BLaER1 treated with 17β-estradiol and CSF1 and Interleukin-3, amounts not matched to agents 10 nM and 100 nM (cell line): ENCODE measurements at regions not wholly inside any gene's neighbourhood (a gene's known extent, or its start where the extent isn't known, plus 50 kb on each side); places are given as distances from the start of the nearest gene placed in this dataset.

Experiments
- H3K27ac ChIP-seq, 11 experiments: shearing (Covaris generic); formaldehyde crosslinking; 2 replicates each; pipeline ENCODE4 v1.8.1; 2022
- H3K27me3 ChIP-seq, 11 experiments: shearing (Covaris generic); formaldehyde crosslinking; 2 replicates each; pipeline ENCODE4 v1.8.1; 2022
- H3K36me3 ChIP-seq, 11 experiments: shearing (Covaris generic); formaldehyde crosslinking; 2 replicates each; pipeline ENCODE4 v1.8.1; 2022
- H3K4me1 ChIP-seq, 10 experiments: shearing (Covaris generic); formaldehyde crosslinking; 2 replicates each; pipeline ENCODE4 v1.8.1; 2022
- H3K4me2 ChIP-seq, 11 experiments: shearing (Covaris generic); formaldehyde crosslinking; 2 replicates each; pipeline ENCODE4 v1.8.1; 2022
- H3K4me3 ChIP-seq, 10 experiments: shearing (Covaris generic); formaldehyde crosslinking; 2 replicates each; pipeline ENCODE4 v1.8.1; 2022
- H3K9ac ChIP-seq, 11 experiments: shearing (Covaris generic); formaldehyde crosslinking; 2 replicates each; pipeline ENCODE4 v1.8.1; 2022
- H3K9me3 ChIP-seq, 11 experiments: shearing (Covaris generic); formaldehyde crosslinking; replicated peaks in 1 of 11; 2 replicates each; pipeline ENCODE4 v1.8.1; 2022
- H4K20me1 ChIP-seq, 11 experiments: shearing (Covaris generic); formaldehyde crosslinking; 2 replicates each; pipeline ENCODE4 v1.8.1; 2022
- Cebpa-rat ChIP-seq, 11 experiments: shearing (Covaris generic); IDR thresholded peaks; 2 replicates each; pipeline ENCODE4 v1.8.1; 2022

GRCh38 chr5:118733394-118733793, 255.0 kb downstream of the DTWD2 start:
- H3K4me3 ChIP-seq, result no peak overlapping the region
- H3K36me3 ChIP-seq, result no peaks in the 10 kb centered on the region
- TF ChIP-seq Cebpa-rat (IDR thresholded peaks at IDR 0.05), result no peak
- no peak overlapping the region for H3K4me2 ChIP-seq
- H3K9me3 ChIP-seq, result peaks cover 7 to 31% (median 15%) of the 10 kb centered on the region in 11 experiments; a peak in 17 of 22 replicates
- H4K20me1 ChIP-seq, result no peaks in the 10 kb centered on the region
- no peak overlapping the region for H3K27ac ChIP-seq
- no peaks in the 10 kb centered on the region for H3K4me1 ChIP-seq
- H3K9ac ChIP-seq, result no peak overlapping the region
- no peaks in the 10 kb centered on the region for H3K27me3 ChIP-seq

GRCh38 chr5:118728191-118728590, 260.2 kb downstream of the DTWD2 start:
- H3K4me2 ChIP-seq, result no peak overlapping the region

GRCh38 chr5:118726891-118727290, 261.5 kb downstream of the DTWD2 start:
- H3K9me3 ChIP-seq, result peaks cover 7 to 19% (median 10%) of the 10 kb centered on the region in 11 experiments; a peak in 16 of 22 replicates
- H3K27ac ChIP-seq, result no peak overlapping the region
- H3K4me3 ChIP-seq, result no peak overlapping the region
- H3K9ac ChIP-seq, result no peak overlapping the region
- no peak for TF ChIP-seq Cebpa-rat (IDR thresholded peaks at IDR 0.05)
- H3K27me3 ChIP-seq, result no peaks in the 10 kb centered on the region
- no peaks in the 10 kb centered on the region for H4K20me1 ChIP-seq
- no peaks in the 10 kb centered on the region for H3K36me3 ChIP-seq
- peaks cover 12 to 18% (median 16%) of the 10 kb centered on the region in 10 experiments; a peak in 17 of 20 replicates for H3K4me1 ChIP-seq
- no peak overlapping the region for H3K4me2 ChIP-seq

More at GRCh38 chr5:118728191-118728590, 260.2 kb downstream of the DTWD2 start:
- H3K36me3 ChIP-seq, result no peaks in the 10 kb centered on the region
- H4K20me1 ChIP-seq, result no peaks in the 10 kb centered on the region
- no peak for TF ChIP-seq Cebpa-rat (IDR thresholded peaks at IDR 0.05)
- no peak overlapping the region for H3K9ac ChIP-seq
- no peak overlapping the region for H3K4me3 ChIP-seq
- peaks cover 7 to 21% (median 10%) of the 10 kb centered on the region in 11 experiments; a peak in 16 of 22 replicates for H3K9me3 ChIP-seq
- peaks cover 0 to 5% (median 4%) of the 10 kb centered on the region in 10 experiments; a peak in 14 of 20 replicates for H3K4me1 ChIP-seq
- no peaks in the 10 kb centered on the region for H3K27me3 ChIP-seq
- no peak overlapping the region for H3K27ac ChIP-seq

- no peaks in the 10 kb centered on the region for H3K36me3 ChIP-seq
- TF ChIP-seq Cebpa-rat (IDR thresholded peaks at IDR 0.05), result no peak
- H4K20me1 ChIP-seq, result no peaks in the 10 kb centered on the region
- no peaks in the 10 kb centered on the region for H3K27me3 ChIP-seq
- H3K4me2 ChIP-seq, result peak overlapping the region in 10 of 11 experiments; percentile 18 to 53 (median 40); a peak in 16 of 22 replicates
- H3K27ac ChIP-seq, result peak overlapping the region in 2 of 11 experiments; percentile 9 to 16; a peak in 1 of 22 replicates
- H3K9me3 ChIP-seq, result peaks cover 0 to 8% (median 0%) of the 10 kb centered on the region in 11 experiments; a peak in 1 of 22 replicates
- H3K4me1 ChIP-seq, result peaks cover 12 to 21% (median 16%) of the 10 kb centered on the region in 10 experiments; a peak in 17 of 20 replicates
- H3K4me3 ChIP-seq, result no peak overlapping the region
- H3K9ac ChIP-seq, result no peak overlapping the region
These were observed 265.4 kb downstream of the DTWD2 start for GRCh38 chr5:118723021-118723338.

GRCh38 chr5:118722122-118723020, 266.0 kb downstream of the DTWD2 start:
- Histone ChIP-seq H3K27me3 (no peaks in the 10 kb centered on the region), H3K4me2 (peak overlapping the region in 10 of 11 experiments; percentile 18 to 53 (median 40); a peak in 15 of 22 replicates), H3K9ac (no peak overlapping the region), H3K4me3 (no peak overlapping the region), H3K4me1 (peaks cover 12 to 21% (median 16%) of the 10 kb centered on the region in 10 experiments; a peak in 17 of 20 replicates), H3K36me3 (no peaks in the 10 kb centered on the region), H4K20me1 (no peaks in the 10 kb centered on the region), H3K9me3 (peaks cover 0 to 8% (median 0%) of the 10 kb centered on the region in 11 experiments; a peak in 1 of 22 replicates), H3K27ac (peak overlapping the region in 3 of 11 experiments; percentile 6 to 16 (median 9); a peak in 2 of 22 replicates)
- TF ChIP-seq Cebpa-rat (IDR thresholded peaks at IDR 0.05), result no peak

GRCh38 chr5:118711727-118712126, 276.6 kb downstream of the DTWD2 start:
- H3K9me3 ChIP-seq, result peaks cover 13 to 26% (median 19%) of the 10 kb centered on the region in 11 experiments; a peak in 19 of 22 replicates
- H3K4me2 ChIP-seq, result no peak overlapping the region
- no peak for TF ChIP-seq Cebpa-rat (IDR thresholded peaks at IDR 0.05)
- H3K27me3 ChIP-seq, result no peaks in the 10 kb centered on the region
- H3K27ac ChIP-seq, result no peak overlapping the region
- H3K36me3 ChIP-seq, result no peaks in the 10 kb centered on the region; a peak in 1 of 22 replicates
- H3K4me3 ChIP-seq, result no peak overlapping the region
- no peak overlapping the region for H3K9ac ChIP-seq
- H3K4me1 ChIP-seq, result no peaks in the 10 kb centered on the region
- H4K20me1 ChIP-seq, result no peaks in the 10 kb centered on the region

GRCh38 chr5:118705959-118706667, 282.2 kb downstream of the DTWD2 start:
- H3K27me3 ChIP-seq, result no peaks in the 10 kb centered on the region
- H3K27ac ChIP-seq, result no peak overlapping the region
- peaks cover 26 to 37% (median 33%) of the 10 kb centered on the region in 11 experiments for H3K9me3 ChIP-seq
- no peak for TF ChIP-seq Cebpa-rat (IDR thresholded peaks at IDR 0.05)
- no peak overlapping the region for H3K4me2 ChIP-seq
- H4K20me1 ChIP-seq, result no peaks in the 10 kb centered on the region
- peaks cover 0 to 4% (median 0%) of the 10 kb centered on the region in 11 experiments; a peak in 1 of 22 replicates for H3K36me3 ChIP-seq
- no peaks in the 10 kb centered on the region for H3K4me1 ChIP-seq
- no peak overlapping the region for H3K4me3 ChIP-seq
- no peak overlapping the region for H3K9ac ChIP-seq

- no peaks in the 10 kb centered on the region for H3K27me3 ChIP-seq
- no peak for TF ChIP-seq Cebpa-rat (IDR thresholded peaks at IDR 0.05)
- H4K20me1 ChIP-seq, result no peaks in the 10 kb centered on the region
- peaks cover 0 to 4% (median 0%) of the 10 kb centered on the region in 11 experiments; a peak in 1 of 22 replicates for H3K36me3 ChIP-seq
- no peak overlapping the region for H3K27ac ChIP-seq
- H3K4me3 ChIP-seq, result no peak overlapping the region
- peaks cover 26 to 38% (median 33%) of the 10 kb centered on the region in 11 experiments for H3K9me3 ChIP-seq
- H3K4me2 ChIP-seq, result no peak overlapping the region
- peaks cover 0 to 5% (median 0%) of the 10 kb centered on the region in 10 experiments; a peak in 1 of 20 replicates for H3K4me1 ChIP-seq
- H3K9ac ChIP-seq, result no peak overlapping the region
These were observed 285.1 kb downstream of the DTWD2 start for GRCh38 chr5:118703241-118703640.

GRCh38 chr5:118701791-118702190, 286.6 kb downstream of the DTWD2 start:
- TF ChIP-seq Cebpa-rat (IDR thresholded peaks at IDR 0.05), result no peak
- Histone ChIP-seq H3K4me1 (peaks cover 0 to 5% (median 0%) of the 10 kb centered on the region in 10 experiments; a peak in 1 of 20 replicates), H3K27me3 (no peaks in the 10 kb centered on the region), H3K9me3 (peaks cover 26 to 38% (median 33%) of the 10 kb centered on the region in 11 experiments), H3K4me3 (no peak overlapping the region), H3K4me2 (no peak overlapping the region), H3K27ac (no peak overlapping the region), H3K9ac (no peak overlapping the region), H4K20me1 (no peaks in the 10 kb centered on the region), H3K36me3 (peaks cover 0 to 4% (median 0%) of the 10 kb centered on the region in 11 experiments; a peak in 1 of 22 replicates)
